ENCODE measurements at regions not wholly inside any gene's neighbourhood (a gene's known extent, or its start where the extent isn't known, plus 50 kb on each side); places are given as distances from the start of the nearest gene placed in this dataset.

DNA sequence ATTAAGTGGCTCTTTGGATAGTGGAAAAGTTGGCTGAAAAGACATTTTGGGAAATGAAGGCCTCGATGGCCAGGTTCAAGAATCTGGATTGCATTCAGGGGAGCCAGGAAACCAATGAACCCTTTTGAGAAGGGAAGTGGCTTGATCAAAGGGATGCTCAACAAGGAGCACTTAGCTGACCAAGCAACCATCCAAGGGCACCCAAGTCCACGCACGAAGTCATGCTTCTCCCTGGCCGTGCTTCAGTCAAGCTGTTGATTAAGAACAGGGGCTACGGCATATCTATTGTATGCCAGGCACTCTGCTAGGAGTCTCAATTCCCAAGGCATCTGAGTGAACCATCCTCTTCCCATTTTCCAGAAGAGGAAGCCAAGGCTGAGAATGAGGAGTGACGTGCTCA, 185.8 kb upstream of the GLI2 start:
- H3K4me1 ChIP-seq (ENCODE audit: control insufficient read depth, insufficient read depth, low read length) = no peaks in the 10 kb centered on the region
- H3K27ac ChIP-seq (ENCODE audit: extremely low read depth, low read depth, low read length) = no peak overlapping the region
- no peaks in the 10 kb centered on the region for H3K36me3 ChIP-seq (ENCODE audit: control insufficient read depth in 2 of 2, insufficient read depth in 1 of 2, low read length in 2 of 2)
- CTCF ChIA-PET = interaction anchor here (0.5 to 4.3 kb wide), 3 partner anchors 79 to 206 kb away, joined by 3 to 36 read pairs (median 5); no protein-coding TSS in a partner anchor
- POLR2A ChIA-PET = no interaction called here
- no peaks in the 10 kb centered on the region for H3K9me3 ChIP-seq (ENCODE audit: control insufficient read depth, insufficient read depth, low read depth, low read length)
- H3K4me3 ChIP-seq (ENCODE audit: low read depth, low read length) = no peak overlapping the region
- TF ChIP-seq ZSCAN30 (tag by site-specific recombination; IDR thresholded peaks at IDR 0.05) (no peak), SCRT2 (tag by site-specific recombination; IDR thresholded peaks at IDR 0.05) (no peak), ZNF658 (tag by site-specific recombination; IDR thresholded peaks at IDR 0.05) (no peak)

DNA sequence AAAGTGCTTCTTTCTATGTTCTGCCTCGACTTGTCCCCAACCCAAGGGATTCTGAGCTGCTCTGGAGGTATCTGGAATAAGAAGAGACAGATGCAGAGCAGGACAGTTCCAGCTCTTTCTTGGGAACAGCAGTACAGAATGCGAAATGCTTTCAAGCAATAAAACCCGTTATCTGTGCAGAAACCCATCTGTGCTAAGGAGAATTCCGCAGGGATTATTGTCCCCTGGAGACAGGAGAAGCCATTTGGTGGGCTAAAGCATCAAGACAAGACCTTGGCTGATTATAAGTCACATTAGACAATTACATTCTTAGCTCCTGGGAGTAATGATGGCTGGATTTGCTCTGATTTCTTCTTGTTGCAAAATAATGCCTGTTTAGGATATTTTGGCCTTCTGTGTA, 185.4 kb upstream of the GLI2 start:
- ChIA-PET POLR2A (no interaction called here), CTCF (interaction anchor here (0.5 to 4.3 kb wide), 3 partner anchors 80 to 207 kb away, joined by 3 to 36 read pairs (median 5); no protein-coding TSS in a partner anchor)
- no peak overlapping the region for H3K27ac ChIP-seq (ENCODE audit: extremely low read depth, low read depth, low read length)

DNA sequence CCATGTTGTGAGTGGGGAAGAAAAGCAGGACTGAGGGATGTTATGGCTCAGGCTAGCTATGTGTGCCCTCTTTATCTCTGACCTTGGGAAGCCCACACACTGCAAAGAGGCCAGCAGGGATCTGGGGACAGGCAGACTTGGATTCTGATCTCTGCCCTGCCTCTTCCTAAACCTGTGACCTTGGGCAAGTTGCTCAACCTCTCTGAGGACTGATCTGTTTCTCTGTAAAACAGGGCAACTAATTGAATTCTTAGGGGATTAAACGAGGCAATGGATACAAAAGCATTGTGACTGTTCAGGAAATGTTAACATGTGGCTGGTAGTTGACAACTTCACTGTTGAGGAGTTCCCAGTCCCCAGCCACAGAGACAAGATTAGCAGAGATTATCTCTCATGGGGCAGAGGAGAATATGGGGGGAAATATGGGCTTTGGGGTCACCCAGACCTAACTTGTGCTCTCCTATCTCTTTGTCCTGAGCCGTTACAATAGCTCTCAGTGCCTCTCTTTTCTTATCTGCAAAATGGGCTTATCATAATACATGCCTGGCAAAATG, 184.7 kb upstream of the GLI2 start:
- ChIA-PET CTCF (interaction anchor here (0.8 to 4.3 kb wide), 6 partner anchors 8 to 217 kb away, joined by 3 to 36 read pairs (median 6); no protein-coding TSS in a partner anchor), POLR2A (no interaction called here)
- H3K4me1 ChIP-seq (ENCODE audit: control insufficient read depth, insufficient read depth, low read length) = no peaks in the 10 kb centered on the region
- H3K36me3 ChIP-seq (ENCODE audit: control insufficient read depth in 2 of 2, insufficient read depth in 1 of 2, low read length in 2 of 2) = no peaks in the 10 kb centered on the region
- H3K4me3 ChIP-seq (ENCODE audit: low read depth, low read length) = no peak overlapping the region
- no peak overlapping the region for H3K27ac ChIP-seq (ENCODE audit: extremely low read depth, low read depth, low read length)
- H3K9me3 ChIP-seq (ENCODE audit: control insufficient read depth, insufficient read depth, low read depth, low read length) = no peaks in the 10 kb centered on the region
- TF ChIP-seq, protein P1, sequence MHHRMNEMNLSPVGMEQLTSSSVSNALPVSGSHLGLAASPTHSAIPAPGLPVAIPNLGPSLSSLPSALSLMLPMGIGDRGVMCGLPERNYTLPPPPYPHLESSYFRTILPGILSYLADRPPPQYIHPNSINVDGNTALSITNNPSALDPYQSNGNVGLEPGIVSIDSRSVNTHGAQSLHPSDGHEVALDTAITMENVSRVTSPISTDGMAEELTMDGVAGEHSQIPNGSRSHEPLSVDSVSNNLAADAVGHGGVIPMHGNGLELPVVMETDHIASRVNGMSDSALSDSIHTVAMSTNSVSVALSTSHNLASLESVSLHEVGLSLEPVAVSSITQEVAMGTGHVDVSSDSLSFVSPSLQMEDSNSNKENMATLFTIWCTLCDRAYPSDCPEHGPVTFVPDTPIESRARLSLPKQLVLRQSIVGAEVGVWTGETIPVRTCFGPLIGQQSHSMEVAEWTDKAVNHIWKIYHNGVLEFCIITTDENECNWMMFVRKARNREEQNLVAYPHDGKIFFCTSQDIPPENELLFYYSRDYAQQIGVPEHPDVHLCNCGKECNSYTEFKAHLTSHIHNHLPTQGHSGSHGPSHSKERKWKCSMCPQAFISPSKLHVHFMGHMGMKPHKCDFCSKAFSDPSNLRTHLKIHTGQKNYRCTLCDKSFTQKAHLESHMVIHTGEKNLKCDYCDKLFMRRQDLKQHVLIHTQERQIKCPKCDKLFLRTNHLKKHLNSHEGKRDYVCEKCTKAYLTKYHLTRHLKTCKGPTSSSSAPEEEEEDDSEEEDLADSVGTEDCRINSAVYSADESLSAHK (tag by site-specific recombination; IDR thresholded peaks at IDR 0.05) = no peak
- TF ChIP-seq REPIN1 (tag by site-specific recombination; IDR thresholded peaks at IDR 0.05; ENCODE audit: low read depth) (no peak), ZNF654 (tag by site-specific recombination; IDR thresholded peaks at IDR 0.05; ENCODE audit: low read depth) (no peak), ZNF37A (tag by site-specific recombination; IDR thresholded peaks at IDR 0.05) (no peak), TCF7L2 (IDR thresholded peaks at IDR 0.05; ENCODE audit: borderline replicate concordance, low read depth, low read length) (no peak), ZBTB20 (tag by site-specific recombination; IDR thresholded peaks at IDR 0.05) (no peak), ZNF138 (tag by site-specific recombination; IDR thresholded peaks at IDR 0.05; ENCODE audit: borderline replicate concordance) (no peak), ZNF785 (tag by site-specific recombination; IDR thresholded peaks at IDR 0.05) (no peak), KLF10 (tag by site-specific recombination; IDR thresholded peaks at IDR 0.05) (no peak), ZNF239 (tag by site-specific recombination; IDR thresholded peaks at IDR 0.05) (no peak), ZNF529 (tag by site-specific recombination; IDR thresholded peaks at IDR 0.05; ENCODE audit: insufficient replicate concordance) (no peak)
- TF ChIP-seq, protein P2, sequence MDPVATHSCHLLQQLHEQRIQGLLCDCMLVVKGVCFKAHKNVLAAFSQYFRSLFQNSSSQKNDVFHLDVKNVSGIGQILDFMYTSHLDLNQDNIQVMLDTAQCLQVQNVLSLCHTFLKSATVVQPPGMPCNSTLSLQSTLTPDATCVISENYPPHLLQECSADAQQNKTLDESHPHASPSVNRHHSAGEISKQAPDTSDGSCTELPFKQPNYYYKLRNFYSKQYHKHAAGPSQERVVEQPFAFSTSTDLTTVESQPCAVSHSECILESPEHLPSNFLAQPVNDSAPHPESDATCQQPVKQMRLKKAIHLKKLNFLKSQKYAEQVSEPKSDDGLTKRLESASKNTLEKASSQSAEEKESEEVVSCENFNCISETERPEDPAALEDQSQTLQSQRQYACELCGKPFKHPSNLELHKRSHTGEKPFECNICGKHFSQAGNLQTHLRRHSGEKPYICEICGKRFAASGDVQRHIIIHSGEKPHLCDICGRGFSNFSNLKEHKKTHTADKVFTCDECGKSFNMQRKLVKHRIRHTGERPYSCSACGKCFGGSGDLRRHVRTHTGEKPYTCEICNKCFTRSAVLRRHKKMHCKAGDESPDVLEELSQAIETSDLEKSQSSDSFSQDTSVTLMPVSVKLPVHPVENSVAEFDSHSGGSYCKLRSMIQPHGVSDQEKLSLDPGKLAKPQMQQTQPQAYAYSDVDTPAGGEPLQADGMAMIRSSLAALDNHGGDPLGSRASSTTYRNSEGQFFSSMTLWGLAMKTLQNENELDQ (tag by site-specific recombination; IDR thresholded peaks at IDR 0.05; ENCODE audit: low read depth) = no peak

More for the DNA sequence above, 185.4 kb upstream of the GLI2 start:
- TF ChIP-seq BCL11B (tag by site-specific recombination; IDR thresholded peaks at IDR 0.05; ENCODE audit: low read depth) = no peak
- no peak for TF ChIP-seq REPIN1 (tag by site-specific recombination; IDR thresholded peaks at IDR 0.05; ENCODE audit: low read depth)
- no peak for TF ChIP-seq ZNF596 (tag by site-specific recombination; IDR thresholded peaks at IDR 0.05)
- TF ChIP-seq, protein P3, sequence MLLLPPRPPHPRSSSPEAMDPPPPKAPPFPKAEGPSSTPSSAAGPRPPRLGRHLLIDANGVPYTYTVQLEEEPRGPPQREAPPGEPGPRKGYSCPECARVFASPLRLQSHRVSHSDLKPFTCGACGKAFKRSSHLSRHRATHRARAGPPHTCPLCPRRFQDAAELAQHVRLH (tag by site-specific recombination; IDR thresholded peaks at IDR 0.05) = no peak
- no peak for TF ChIP-seq ZNF132 (tag by site-specific recombination; IDR thresholded peaks at IDR 0.05; ENCODE audit: borderline replicate concordance)
- TF ChIP-seq ZNF571 (tag by site-specific recombination; IDR thresholded peaks at IDR 0.05) = no peak
- no peak for TF ChIP-seq SP2 (tag by site-specific recombination; IDR thresholded peaks at IDR 0.05)
- no peak for TF ChIP-seq HOXA7 (CRISPR knock-in tag; IDR thresholded peaks at IDR 0.05; ENCODE audit: borderline replicate concordance)
- TF ChIP-seq, protein P4, sequence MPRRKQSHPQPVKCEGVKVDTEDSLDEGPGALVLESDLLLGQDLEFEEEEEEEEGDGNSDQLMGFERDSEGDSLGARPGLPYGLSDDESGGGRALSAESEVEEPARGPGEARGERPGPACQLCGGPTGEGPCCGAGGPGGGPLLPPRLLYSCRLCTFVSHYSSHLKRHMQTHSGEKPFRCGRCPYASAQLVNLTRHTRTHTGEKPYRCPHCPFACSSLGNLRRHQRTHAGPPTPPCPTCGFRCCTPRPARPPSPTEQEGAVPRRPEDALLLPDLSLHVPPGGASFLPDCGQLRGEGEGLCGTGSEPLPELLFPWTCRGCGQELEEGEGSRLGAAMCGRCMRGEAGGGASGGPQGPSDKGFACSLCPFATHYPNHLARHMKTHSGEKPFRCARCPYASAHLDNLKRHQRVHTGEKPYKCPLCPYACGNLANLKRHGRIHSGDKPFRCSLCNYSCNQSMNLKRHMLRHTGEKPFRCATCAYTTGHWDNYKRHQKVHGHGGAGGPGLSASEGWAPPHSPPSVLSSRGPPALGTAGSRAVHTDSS (tag by site-specific recombination; IDR thresholded peaks at IDR 0.05) = no peak
- TF ChIP-seq, protein P5, sequence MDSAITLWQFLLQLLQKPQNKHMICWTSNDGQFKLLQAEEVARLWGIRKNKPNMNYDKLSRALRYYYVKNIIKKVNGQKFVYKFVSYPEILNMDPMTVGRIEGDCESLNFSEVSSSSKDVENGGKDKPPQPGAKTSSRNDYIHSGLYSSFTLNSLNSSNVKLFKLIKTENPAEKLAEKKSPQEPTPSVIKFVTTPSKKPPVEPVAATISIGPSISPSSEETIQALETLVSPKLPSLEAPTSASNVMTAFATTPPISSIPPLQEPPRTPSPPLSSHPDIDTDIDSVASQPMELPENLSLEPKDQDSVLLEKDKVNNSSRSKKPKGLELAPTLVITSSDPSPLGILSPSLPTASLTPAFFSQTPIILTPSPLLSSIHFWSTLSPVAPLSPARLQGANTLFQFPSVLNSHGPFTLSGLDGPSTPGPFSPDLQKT (IDR thresholded peaks at IDR 0.05; ENCODE audit: borderline replicate concordance, low read depth, low read length) = no peak
- no peak for TF ChIP-seq ZNF426 (tag by site-specific recombination; IDR thresholded peaks at IDR 0.05)
- no peak for TF ChIP-seq ZNF114 (tag by site-specific recombination; IDR thresholded peaks at IDR 0.05)
- TF ChIP-seq ZNF335 (tag by site-specific recombination; conservative IDR thresholded peaks at IDR 0.05) = no peak
- TF ChIP-seq ZNF366 (tag by site-specific recombination; conservative IDR thresholded peaks at IDR 0.05) = no peak
- TF ChIP-seq ZNF394 (tag by site-specific recombination; IDR thresholded peaks at IDR 0.05; ENCODE audit: borderline replicate concordance) = no peak
- Histone ChIP-seq H3K4me1 (ENCODE audit: control insufficient read depth, insufficient read depth, low read length) (no peaks in the 10 kb centered on the region), H3K9me3 (ENCODE audit: control insufficient read depth, insufficient read depth, low read depth, low read length) (no peaks in the 10 kb centered on the region), H3K4me3 (ENCODE audit: low read depth, low read length) (no peak overlapping the region), H3K36me3 (ENCODE audit: control insufficient read depth in 2 of 2, insufficient read depth in 1 of 2, low read length in 2 of 2) (no peaks in the 10 kb centered on the region)
